Activated CD8-positive, alpha-beta T cell treated with anti-CD3 and anti-CD28 coated beads, Interleukin-2, amount 10 ng/mL, durations not matched to agents 7 days and 5 days (primary cell): ENCODE measurements at regions not wholly inside any gene's neighbourhood (a gene's known extent, or its start where the extent isn't known, plus 50 kb on each side); places are given as distances from the start of the nearest gene placed in this dataset.

Experiments used
- ATAC-seq: fragments of 150-1000 bp; cut with Tn5 transposase; one replicate; pipeline ENCODE4 v1.10.0; 2021; ENCODE audit warnings: moderate library complexity
- CTCF ChIA-PET: fragments of 350-600 bp; sonication (Branson Sonifier 250); formaldehyde crosslinking; loops from one replicate; lab custom pipeline; 2021; ENCODE audit warnings: antibody characterized with exemption; lab: Charles Lee
- POLR2A ChIA-PET: fragments of 350-600 bp; sonication (Branson Sonifier 250); formaldehyde crosslinking; loops from one replicate; lab custom pipeline; 2021; ENCODE audit warnings: antibody characterized with exemption; lab: Charles Lee
- DNase-seq: peaks from one replicate; pipeline ENCODE4 v3.0.0-alpha.2; 2020
- H3K27ac Mint-ChIP-seq: one replicate; pipeline ENCODE4 v1.8.0; 2021; ENCODE audit warnings: mild to moderate bottlenecking, mixed read lengths
- H3K27me3 Mint-ChIP-seq: one replicate; pipeline ENCODE4 v1.8.0; 2021; ENCODE audit warnings: low read depth, mixed read lengths
- H3K36me3 Mint-ChIP-seq: one replicate; pipeline ENCODE4 v1.8.0; 2021; ENCODE audit warnings: low read depth, mixed read lengths
- H3K4me1 Mint-ChIP-seq: one replicate; pipeline ENCODE4 v1.8.0; 2021; ENCODE audit warnings: low read depth, mixed read lengths
- H3K4me3 Mint-ChIP-seq: one replicate; pipeline ENCODE4 v1.8.0; 2021; ENCODE audit warnings: mild to moderate bottlenecking, mixed read lengths
- H3K9me3 Mint-ChIP-seq: one replicate; pipeline ENCODE4 v1.8.0; 2022; ENCODE audit warnings: mixed read lengths; ENCODE audit not compliant: insufficient read depth

DNA sequence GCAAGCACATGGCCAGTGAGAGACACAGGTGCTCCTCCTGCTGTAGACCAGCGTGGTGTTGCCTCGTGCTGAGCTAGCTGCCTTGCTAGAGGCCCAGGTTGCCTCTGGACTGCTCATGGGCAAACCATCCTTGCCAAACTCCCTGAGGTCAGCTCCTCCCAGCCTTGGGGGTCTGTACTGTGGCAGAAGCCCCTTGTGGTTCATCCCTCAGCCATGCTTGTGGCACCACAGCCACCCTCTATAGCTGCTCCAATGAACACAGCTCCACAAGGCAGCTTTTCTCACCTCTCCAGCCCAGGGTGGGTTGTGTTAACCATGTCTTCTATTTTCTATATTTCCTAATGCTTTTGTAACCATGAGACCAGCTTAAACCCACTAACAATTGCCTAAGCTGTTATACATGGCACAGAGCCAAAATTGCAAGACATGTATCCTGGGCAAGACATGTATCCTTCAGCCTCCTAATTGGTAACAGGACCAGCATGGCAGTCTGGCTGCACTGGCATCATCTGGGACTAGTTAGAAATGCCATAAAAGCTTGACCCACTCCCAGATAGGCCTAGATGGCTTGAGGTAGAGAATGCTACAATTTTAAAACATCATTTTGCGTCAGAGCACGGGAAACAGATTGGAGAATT lies 183.1 kb upstream of the S1PR3 start:
- H3K9me3 Mint-ChIP-seq = no peaks in the 10 kb centered on the region
- H3K4me1 Mint-ChIP-seq = no peaks in the 10 kb centered on the region
- ChIA-PET CTCF (no interaction called here), POLR2A (no interaction called here)
- ATAC-seq = no peak
- H3K27me3 Mint-ChIP-seq = peaks cover 3% of the 10 kb centered on the region
- no peaks in the 10 kb centered on the region for H3K36me3 Mint-ChIP-seq
- no peak overlapping the region for H3K4me3 Mint-ChIP-seq
- no peak for DNase-seq
- H3K27ac Mint-ChIP-seq = no peak overlapping the region

GRCh38 chr9:88808761-88809354 lies 182.4 kb upstream of the S1PR3 start:
- Mint-ChIP-seq H3K27me3 (peaks cover 5% of the 10 kb centered on the region), H3K36me3 (no peaks in the 10 kb centered on the region), H3K4me3 (no peak overlapping the region), H3K9me3 (no peaks in the 10 kb centered on the region), H3K27ac (no peak overlapping the region), H3K4me1 (no peaks in the 10 kb centered on the region)
- POLR2A ChIA-PET = no interaction called here
- CTCF ChIA-PET = no interaction called here
- ATAC-seq (no peak), DNase-seq (no peak)

DNA sequence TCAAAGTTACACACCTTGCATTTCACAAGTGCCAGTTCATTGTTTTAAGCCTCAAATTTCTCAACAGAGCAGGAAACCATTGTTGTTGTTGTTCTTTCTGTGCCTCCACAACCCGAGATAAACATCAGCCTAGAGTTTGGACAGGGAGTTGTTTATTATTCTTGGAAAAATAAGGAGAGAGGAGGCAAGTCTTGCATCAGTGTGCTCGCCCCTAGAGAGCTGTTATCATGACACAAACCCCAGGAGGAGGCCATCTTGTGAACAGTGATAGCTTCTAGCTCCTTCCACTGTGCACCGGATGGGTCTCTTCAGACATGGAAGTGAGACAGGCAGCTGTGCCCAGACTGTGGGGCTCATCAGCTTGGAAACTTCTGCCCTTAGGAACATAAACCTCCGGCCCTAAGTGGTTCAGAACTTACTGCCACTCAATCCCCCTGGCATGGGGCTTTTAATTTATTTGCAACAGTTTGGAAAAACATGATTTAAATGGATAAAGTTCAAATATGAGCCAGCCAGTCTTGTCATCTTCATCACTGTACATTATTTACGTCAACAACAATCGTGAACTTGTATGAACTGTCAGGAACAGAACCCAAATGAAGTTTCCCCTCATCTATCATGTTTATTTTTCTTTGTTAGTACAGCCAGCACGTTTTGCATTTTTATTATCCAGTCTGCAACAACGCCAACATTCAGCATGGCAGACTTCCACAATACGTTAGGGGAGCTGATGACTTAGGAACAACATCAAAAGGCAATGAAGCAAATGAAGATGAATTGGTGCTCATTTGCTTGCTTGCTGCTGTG lies 181.7 kb upstream of the S1PR3 start:
- no peak for DNase-seq
- peaks cover 5% of the 10 kb centered on the region for H3K27me3 Mint-ChIP-seq
- ATAC-seq = no peak
- H3K36me3 Mint-ChIP-seq = no peaks in the 10 kb centered on the region
- H3K4me1 Mint-ChIP-seq = no peaks in the 10 kb centered on the region
- no peaks in the 10 kb centered on the region for H3K9me3 Mint-ChIP-seq
- ChIA-PET POLR2A (no interaction called here), CTCF (no interaction called here)
- H3K27ac Mint-ChIP-seq = no peak overlapping the region
- no peak overlapping the region for H3K4me3 Mint-ChIP-seq

DNA sequence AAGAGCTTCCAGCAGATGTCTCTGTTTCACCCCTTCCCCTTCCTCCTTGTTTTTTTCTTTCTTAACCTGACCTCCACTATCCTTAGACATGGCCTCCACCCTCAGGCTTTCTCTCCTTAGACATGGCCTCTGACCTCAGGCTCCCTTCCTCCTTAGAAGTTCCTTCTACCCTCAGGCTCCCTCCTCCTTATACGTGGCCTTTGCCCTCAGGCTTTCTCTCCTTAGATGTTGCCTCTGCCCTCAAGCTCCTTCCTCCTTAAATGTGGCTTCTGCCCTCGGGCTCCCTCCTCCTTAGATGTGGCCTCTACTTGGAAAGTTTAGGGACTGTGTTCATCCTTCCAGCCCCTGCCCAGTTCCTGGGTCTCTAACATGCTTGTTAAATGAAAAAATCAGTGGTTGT lies 180.4 kb upstream of the S1PR3 start:
- no peaks in the 10 kb centered on the region for H3K9me3 Mint-ChIP-seq
- no peak for DNase-seq
- H3K4me1 Mint-ChIP-seq = no peaks in the 10 kb centered on the region
- CTCF ChIA-PET = no interaction called here
- no peaks in the 10 kb centered on the region for H3K36me3 Mint-ChIP-seq
- peaks cover 3% of the 10 kb centered on the region for H3K27me3 Mint-ChIP-seq
- ATAC-seq = no peak
- H3K27ac Mint-ChIP-seq = no peak overlapping the region
- POLR2A ChIA-PET = no interaction called here
- H3K4me3 Mint-ChIP-seq = no peak overlapping the region

GRCh38 chr9:88811511-88811910 lies 179.8 kb upstream of the S1PR3 start:
- no peak overlapping the region for H3K27ac Mint-ChIP-seq
- H3K36me3 Mint-ChIP-seq = no peaks in the 10 kb centered on the region
- no peak for DNase-seq
- H3K27me3 Mint-ChIP-seq = peaks cover 3% of the 10 kb centered on the region
- POLR2A ChIA-PET = no interaction called here
- no peaks in the 10 kb centered on the region for H3K4me1 Mint-ChIP-seq
- no peaks in the 10 kb centered on the region for H3K9me3 Mint-ChIP-seq
- no peak overlapping the region for H3K4me3 Mint-ChIP-seq
- no peak for ATAC-seq
- CTCF ChIA-PET = no interaction called here

GRCh38 chr9:88812938-88813637 lies 178.2 kb upstream of the S1PR3 start:
- Mint-ChIP-seq H3K4me1 (no peaks in the 10 kb centered on the region), H3K9me3 (no peaks in the 10 kb centered on the region), H3K36me3 (no peaks in the 10 kb centered on the region), H3K4me3 (no peak overlapping the region), H3K27me3 (peaks cover 6% of the 10 kb centered on the region), H3K27ac (no peak overlapping the region)
- CTCF ChIA-PET = no interaction called here
- DNase-seq (no peak), ATAC-seq (no peak)
- POLR2A ChIA-PET = no interaction called here

GRCh38 chr9:88813638-88814209 lies 177.5 kb upstream of the S1PR3 start:
- H3K4me3 Mint-ChIP-seq = no peak overlapping the region
- ATAC-seq = no peak
- H3K27ac Mint-ChIP-seq = no peak overlapping the region
- H3K9me3 Mint-ChIP-seq = no peaks in the 10 kb centered on the region
- POLR2A ChIA-PET = no interaction called here
- H3K27me3 Mint-ChIP-seq = peaks cover 8% of the 10 kb centered on the region
- DNase-seq = no peak
- no peaks in the 10 kb centered on the region for H3K36me3 Mint-ChIP-seq
- CTCF ChIA-PET = no interaction called here
- H3K4me1 Mint-ChIP-seq = no peaks in the 10 kb centered on the region

GRCh38 chr9:88814577-88814976 lies 176.7 kb upstream of the S1PR3 start:
- CTCF ChIA-PET = no interaction called here

GRCh38 chr9:88816141-88816540 lies 175.1 kb upstream of the S1PR3 start:
- CTCF ChIA-PET = no interaction called here
- Mint-ChIP-seq H3K27ac (no peak overlapping the region), H3K9me3 (peaks cover 2% of the 10 kb centered on the region), H3K4me3 (no peak overlapping the region), H3K4me1 (no peaks in the 10 kb centered on the region), H3K36me3 (no peaks in the 10 kb centered on the region), H3K27me3 (peaks cover 9% of the 10 kb centered on the region)
- no peak for DNase-seq
- ATAC-seq = no peak
- POLR2A ChIA-PET = no interaction called here

More at GRCh38 chr9:88814577-88814976, 176.7 kb upstream of the S1PR3 start:
- Mint-ChIP-seq H3K27ac (no peak overlapping the region), H3K36me3 (no peaks in the 10 kb centered on the region), H3K27me3 (peaks cover 8% of the 10 kb centered on the region), H3K4me3 (no peak overlapping the region), H3K9me3 (no peaks in the 10 kb centered on the region), H3K4me1 (no peaks in the 10 kb centered on the region)
- no peak for DNase-seq
- POLR2A ChIA-PET = no interaction called here
- ATAC-seq = no peak

GRCh38 chr9:88816591-88816990 lies 174.7 kb upstream of the S1PR3 start:
- POLR2A ChIA-PET = no interaction called here
- no peak overlapping the region for H3K27ac Mint-ChIP-seq

DNA sequence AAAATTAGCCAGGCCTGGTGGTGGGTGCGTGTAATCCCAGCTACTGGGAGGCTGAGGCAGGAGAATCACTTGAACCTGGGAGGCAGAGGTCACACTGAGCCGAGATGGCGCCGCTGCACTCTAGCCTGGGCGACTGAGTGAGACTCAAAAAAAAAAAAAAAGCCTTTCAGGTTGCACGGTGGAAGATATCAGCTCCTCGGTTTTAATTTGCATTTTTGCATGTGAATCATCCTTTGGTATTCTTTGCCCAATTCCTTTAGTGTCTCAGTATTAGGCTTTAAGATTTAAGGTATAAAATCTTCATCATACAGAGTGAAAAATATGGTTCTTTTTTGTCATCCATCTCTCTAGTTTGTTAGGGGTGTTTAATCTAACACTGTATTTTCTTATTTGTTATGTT lies 173.6 kb upstream of the S1PR3 start:
- Mint-ChIP-seq H3K36me3 (no peaks in the 10 kb centered on the region), H3K4me3 (no peak overlapping the region), H3K27ac (no peak overlapping the region), H3K9me3 (peaks cover 5% of the 10 kb centered on the region), H3K27me3 (peaks cover 9% of the 10 kb centered on the region), H3K4me1 (no peaks in the 10 kb centered on the region)
- ChIA-PET CTCF (no interaction called here), POLR2A (no interaction called here)
- ATAC-seq = no peak
- no peak for DNase-seq

More at GRCh38 chr9:88816591-88816990, 174.7 kb upstream of the S1PR3 start:
- ATAC-seq (no peak), DNase-seq (no peak)
- CTCF ChIA-PET = no interaction called here
- no peaks in the 10 kb centered on the region for H3K36me3 Mint-ChIP-seq
- no peak overlapping the region for H3K4me3 Mint-ChIP-seq
- peaks cover 5% of the 10 kb centered on the region for H3K9me3 Mint-ChIP-seq
- H3K27me3 Mint-ChIP-seq = peaks cover 9% of the 10 kb centered on the region
- no peaks in the 10 kb centered on the region for H3K4me1 Mint-ChIP-seq
